ENCODE measurements at regions not wholly inside any gene's neighbourhood (a gene's known extent, or its start where the extent isn't known, plus 50 kb on each side); places are given as distances from the start of the nearest gene placed in this dataset.

GRCh38 chr7:13682626-13683025, 306.8 kb downstream of the ETV1 start:
- 70% methylated on average over 1 of the region's 1 CpG for WGBS
- no peak overlapping the region for H3K4me3 ChIP-seq (ENCODE audit: low read depth in 1 of 3, low read length in 3 of 3)
- H3K9me3 ChIP-seq (ENCODE audit: control insufficient read depth in 4 of 4, low read length in 3 of 4): no peaks in the 10 kb centered on the region
- DNase-seq (ENCODE audit: low spot score): no peak
- no peak overlapping the region for H3K27ac ChIP-seq (ENCODE audit: low read depth in 1 of 2, low read length in 2 of 2)
- no peaks in the 10 kb centered on the region for H3K4me1 ChIP-seq (ENCODE audit: control insufficient read depth in 4 of 4, insufficient read depth in 4 of 4, low read length in 3 of 4)
- no peak for TF ChIP-seq NR2F2 (IDR thresholded peaks at IDR 0.05)
- no peak for TF ChIP-seq ATF3 (IDR thresholded peaks at IDR 0.05)
- no peak for TF ChIP-seq SP1 (IDR thresholded peaks at IDR 0.05)
- no peak for TF ChIP-seq FOXA2 (IDR thresholded peaks at IDR 0.05)
- H3K9ac ChIP-seq (ENCODE audit: low read depth in 1 of 2, low read length in 2 of 2): no peak overlapping the region
- H3K27me3 ChIP-seq (ENCODE audit: control insufficient read depth in 4 of 4, insufficient read depth in 4 of 4, low read length in 3 of 4): no peaks in the 10 kb centered on the region
- H3K36me3 ChIP-seq (ENCODE audit: control insufficient read depth in 4 of 4, insufficient read depth in 3 of 4, low read depth in 1 of 4, low read length in 3 of 4): no peaks in the 10 kb centered on the region

DNA sequence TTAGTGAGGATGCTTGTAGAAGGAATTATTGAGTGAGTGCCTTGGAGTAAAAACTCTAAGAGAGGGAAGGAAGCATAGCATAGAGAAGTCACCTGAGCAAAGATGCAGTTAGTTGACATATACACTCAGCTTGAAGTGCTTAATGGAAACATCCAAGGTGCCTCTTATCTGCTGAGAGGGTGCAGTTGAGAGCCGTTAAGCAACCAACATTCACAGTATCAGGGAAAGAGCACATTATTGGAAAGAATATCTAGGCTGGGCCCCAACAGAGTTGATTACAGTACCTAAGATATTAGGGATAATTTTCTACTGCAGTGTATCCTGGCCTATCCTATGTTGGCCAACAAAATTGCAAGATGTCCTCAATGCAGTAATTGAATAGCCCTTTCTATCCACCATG, 302.0 kb downstream of the ETV1 start:
- no peak overlapping the region for H3K9ac ChIP-seq (ENCODE audit: low read depth in 1 of 2, low read length in 2 of 2)
- H3K4me3 ChIP-seq (ENCODE audit: low read depth in 1 of 3, low read length in 3 of 3): no peak overlapping the region
- no peaks in the 10 kb centered on the region for H3K4me1 ChIP-seq (ENCODE audit: control insufficient read depth in 4 of 4, insufficient read depth in 4 of 4, low read length in 3 of 4)
- H3K27me3 ChIP-seq (ENCODE audit: control insufficient read depth in 4 of 4, insufficient read depth in 4 of 4, low read length in 3 of 4): no peaks in the 10 kb centered on the region
- no peaks in the 10 kb centered on the region for H3K36me3 ChIP-seq (ENCODE audit: control insufficient read depth in 4 of 4, insufficient read depth in 3 of 4, low read depth in 1 of 4, low read length in 3 of 4)
- H3K27ac ChIP-seq (ENCODE audit: low read depth in 1 of 2, low read length in 2 of 2): no peak overlapping the region
- no peak for DNase-seq (ENCODE audit: low spot score)
- TF ChIP-seq SP1 (IDR thresholded peaks at IDR 0.05): no peak
- TF ChIP-seq, protein P1, sequence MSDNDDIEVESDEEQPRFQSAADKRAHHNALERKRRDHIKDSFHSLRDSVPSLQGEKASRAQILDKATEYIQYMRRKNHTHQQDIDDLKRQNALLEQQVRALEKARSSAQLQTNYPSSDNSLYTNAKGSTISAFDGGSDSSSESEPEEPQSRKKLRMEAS (IDR thresholded peaks at IDR 0.05): no peak
- TF ChIP-seq EGR1 (IDR thresholded peaks at IDR 0.05; ENCODE audit: low read depth in 2 of 2): no peak
- no peak for TF ChIP-seq FOXA1 (IDR thresholded peaks at IDR 0.05)
- no peak for TF ChIP-seq RXRA (IDR thresholded peaks at IDR 0.05)
- no peak for TF ChIP-seq HNF4G (IDR thresholded peaks at IDR 0.05)
- TF ChIP-seq TAF1 (conservative IDR thresholded peaks at IDR 0.05): no peak
- no peak for TF ChIP-seq FOXA2 (IDR thresholded peaks at IDR 0.05)
- TF ChIP-seq, protein P2, sequence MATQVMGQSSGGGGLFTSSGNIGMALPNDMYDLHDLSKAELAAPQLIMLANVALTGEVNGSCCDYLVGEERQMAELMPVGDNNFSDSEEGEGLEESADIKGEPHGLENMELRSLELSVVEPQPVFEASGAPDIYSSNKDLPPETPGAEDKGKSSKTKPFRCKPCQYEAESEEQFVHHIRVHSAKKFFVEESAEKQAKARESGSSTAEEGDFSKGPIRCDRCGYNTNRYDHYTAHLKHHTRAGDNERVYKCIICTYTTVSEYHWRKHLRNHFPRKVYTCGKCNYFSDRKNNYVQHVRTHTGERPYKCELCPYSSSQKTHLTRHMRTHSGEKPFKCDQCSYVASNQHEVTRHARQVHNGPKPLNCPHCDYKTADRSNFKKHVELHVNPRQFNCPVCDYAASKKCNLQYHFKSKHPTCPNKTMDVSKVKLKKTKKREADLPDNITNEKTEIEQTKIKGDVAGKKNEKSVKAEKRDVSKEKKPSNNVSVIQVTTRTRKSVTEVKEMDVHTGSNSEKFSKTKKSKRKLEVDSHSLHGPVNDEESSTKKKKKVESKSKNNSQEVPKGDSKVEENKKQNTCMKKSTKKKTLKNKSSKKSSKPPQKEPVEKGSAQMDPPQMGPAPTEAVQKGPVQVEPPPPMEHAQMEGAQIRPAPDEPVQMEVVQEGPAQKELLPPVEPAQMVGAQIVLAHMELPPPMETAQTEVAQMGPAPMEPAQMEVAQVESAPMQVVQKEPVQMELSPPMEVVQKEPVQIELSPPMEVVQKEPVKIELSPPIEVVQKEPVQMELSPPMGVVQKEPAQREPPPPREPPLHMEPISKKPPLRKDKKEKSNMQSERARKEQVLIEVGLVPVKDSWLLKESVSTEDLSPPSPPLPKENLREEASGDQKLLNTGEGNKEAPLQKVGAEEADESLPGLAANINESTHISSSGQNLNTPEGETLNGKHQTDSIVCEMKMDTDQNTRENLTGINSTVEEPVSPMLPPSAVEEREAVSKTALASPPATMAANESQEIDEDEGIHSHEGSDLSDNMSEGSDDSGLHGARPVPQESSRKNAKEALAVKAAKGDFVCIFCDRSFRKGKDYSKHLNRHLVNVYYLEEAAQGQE (IDR thresholded peaks at IDR 0.05): no peak
- TF ChIP-seq ATF3 (IDR thresholded peaks at IDR 0.05): no peak
- no peak for TF ChIP-seq YY1 (IDR thresholded peaks at IDR 0.05)
- TF ChIP-seq HNF4A (conservative IDR thresholded peaks at IDR 0.05): no peak
- TF ChIP-seq, protein P3, sequence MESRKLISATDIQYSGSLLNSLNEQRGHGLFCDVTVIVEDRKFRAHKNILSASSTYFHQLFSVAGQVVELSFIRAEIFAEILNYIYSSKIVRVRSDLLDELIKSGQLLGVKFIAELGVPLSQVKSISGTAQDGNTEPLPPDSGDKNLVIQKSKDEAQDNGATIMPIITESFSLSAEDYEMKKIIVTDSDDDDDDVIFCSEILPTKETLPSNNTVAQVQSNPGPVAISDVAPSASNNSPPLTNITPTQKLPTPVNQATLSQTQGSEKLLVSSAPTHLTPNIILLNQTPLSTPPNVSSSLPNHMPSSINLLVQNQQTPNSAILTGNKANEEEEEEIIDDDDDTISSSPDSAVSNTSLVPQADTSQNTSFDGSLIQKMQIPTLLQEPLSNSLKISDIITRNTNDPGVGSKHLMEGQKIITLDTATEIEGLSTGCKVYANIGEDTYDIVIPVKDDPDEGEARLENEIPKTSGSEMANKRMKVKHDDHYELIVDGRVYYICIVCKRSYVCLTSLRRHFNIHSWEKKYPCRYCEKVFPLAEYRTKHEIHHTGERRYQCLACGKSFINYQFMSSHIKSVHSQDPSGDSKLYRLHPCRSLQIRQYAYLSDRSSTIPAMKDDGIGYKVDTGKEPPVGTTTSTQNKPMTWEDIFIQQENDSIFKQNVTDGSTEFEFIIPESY (IDR thresholded peaks at IDR 0.05): no peak
- TF ChIP-seq JUND (IDR thresholded peaks at IDR 0.05): no peak
- TF ChIP-seq, protein P4, sequence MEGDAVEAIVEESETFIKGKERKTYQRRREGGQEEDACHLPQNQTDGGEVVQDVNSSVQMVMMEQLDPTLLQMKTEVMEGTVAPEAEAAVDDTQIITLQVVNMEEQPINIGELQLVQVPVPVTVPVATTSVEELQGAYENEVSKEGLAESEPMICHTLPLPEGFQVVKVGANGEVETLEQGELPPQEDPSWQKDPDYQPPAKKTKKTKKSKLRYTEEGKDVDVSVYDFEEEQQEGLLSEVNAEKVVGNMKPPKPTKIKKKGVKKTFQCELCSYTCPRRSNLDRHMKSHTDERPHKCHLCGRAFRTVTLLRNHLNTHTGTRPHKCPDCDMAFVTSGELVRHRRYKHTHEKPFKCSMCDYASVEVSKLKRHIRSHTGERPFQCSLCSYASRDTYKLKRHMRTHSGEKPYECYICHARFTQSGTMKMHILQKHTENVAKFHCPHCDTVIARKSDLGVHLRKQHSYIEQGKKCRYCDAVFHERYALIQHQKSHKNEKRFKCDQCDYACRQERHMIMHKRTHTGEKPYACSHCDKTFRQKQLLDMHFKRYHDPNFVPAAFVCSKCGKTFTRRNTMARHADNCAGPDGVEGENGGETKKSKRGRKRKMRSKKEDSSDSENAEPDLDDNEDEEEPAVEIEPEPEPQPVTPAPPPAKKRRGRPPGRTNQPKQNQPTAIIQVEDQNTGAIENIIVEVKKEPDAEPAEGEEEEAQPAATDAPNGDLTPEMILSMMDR (IDR thresholded peaks at IDR 0.05; ENCODE audit: low read depth, low read length, missing input control): no peak
- TF ChIP-seq GABPA (IDR thresholded peaks at IDR 0.05 in 1 of 2, conservative IDR thresholded peaks at IDR 0.05 in 1 of 2): no peak
- TF ChIP-seq RAD21 (IDR thresholded peaks at IDR 0.05): no peak
- no peak for TF ChIP-seq NR2F2 (IDR thresholded peaks at IDR 0.05)
- H3K9me3 ChIP-seq (ENCODE audit: control insufficient read depth in 4 of 4, low read length in 3 of 4): no peaks in the 10 kb centered on the region
- WGBS: 73% methylated on average over 1 of the region's 1 CpG

All from liver (tissue), 8 donors.